PC-9 (cell line): ENCODE measurements at regions not wholly inside any gene's neighbourhood (a gene's known extent, or its start where the extent isn't known, plus 50 kb on each side); places are given as distances from the start of the nearest gene placed in this dataset.
A peak's percentile ranks its signal among the peaks of the same experiment; 100 is the strongest.

Source experiments
- BruUV-seq: library from RNA; stranded (reverse); fragments of 400-500 nt; replicated peaks from 2 replicates; lab custom pipeline; 2021; lab: Mats Ljungman, UMichigan
- CTCF ChIA-PET: fragments of 300-600 bp; sonication (Branson Sonifier 250); formaldehyde crosslinking; loops from one replicate; lab custom pipeline; 2022; ENCODE audit warnings: antibody characterized with exemption; lab: Charles Lee
- POLR2A ChIA-PET: fragments of 300-600 bp; sonication (Branson Sonifier 250); formaldehyde crosslinking; loops from one replicate; lab custom pipeline; 2022; ENCODE audit warnings: antibody characterized with exemption; ENCODE audit not compliant: unreplicated experiment; lab: Charles Lee
- DNase-seq, 2 experiments: peaks; one replicate each; pipeline versions ENCODE4 v3.0.0 to v3.0.0-alpha.2; 2015 to 2022; ENCODE audit warnings: mixed read lengths in 1 of 2
- H2AFZ ChIP-seq: fragments of 200-600 bp; sonication (generic); 2 replicates; pipeline ENCODE4 v1.8.1; 2017; ENCODE audit warnings: antibody characterized with exemption
- H3F3A ChIP-seq: fragments of 200-600 bp; sonication (generic); 2 replicates; pipeline ENCODE4 v1.8.1; 2017; ENCODE audit warnings: antibody characterized with exemption, mild to moderate bottlenecking, low read depth; ENCODE audit not compliant: insufficient read depth
- H3K27ac ChIP-seq: fragments of 200-600 bp; sonication (generic); 2 replicates; pipeline ENCODE4 v1.6.1; 2016; ENCODE audit warnings: mixed run types
- H3K27me3 ChIP-seq: fragments of 200-600 bp; sonication (generic); 2 replicates; pipeline ENCODE4 v1.6.1; 2016; ENCODE audit warnings: low read depth, mixed run types; ENCODE audit not compliant: insufficient read depth
- H3K36me3 ChIP-seq: fragments of 200-600 bp; sonication (generic); 2 replicates; pipeline ENCODE4 v1.6.1; 2016; ENCODE audit warnings: low read depth, mixed run types
- H3K4me1 ChIP-seq: fragments of 200-600 bp; sonication (generic); replicated peaks from 2 replicates; pipeline ENCODE4 v1.6.1; 2016; ENCODE audit warnings: mixed run types; ENCODE audit not compliant: insufficient read depth
- H3K4me2 ChIP-seq: fragments of 200-600 bp; sonication (generic); 2 replicates; pipeline ENCODE4 v1.6.1; 2017; ENCODE audit warnings: mixed run types
- H3K4me3 ChIP-seq: fragments of 200-600 bp; sonication (generic); 2 replicates; pipeline ENCODE4 v1.6.1; 2016; ENCODE audit warnings: mixed run types
- H3K79me2 ChIP-seq: fragments of 200-600 bp; sonication (generic); 2 replicates; pipeline ENCODE4 v1.6.1; 2017; ENCODE audit warnings: low read depth, mixed run types
- H3K9me2 ChIP-seq: fragments of 200-600 bp; sonication (generic); 2 replicates; pipeline ENCODE4 v1.8.1; 2017; ENCODE audit warnings: mild to moderate bottlenecking; ENCODE audit not compliant: insufficient read depth
- H3K9me3 ChIP-seq: fragments of 200-600 bp; sonication (generic); 2 replicates; pipeline ENCODE4 v1.8.1; 2016; ENCODE audit warnings: low read depth; ENCODE audit not compliant: insufficient read depth
- H4K20me1 ChIP-seq: fragments of 200-600 bp; sonication (generic); 2 replicates; pipeline ENCODE4 v1.8.1; 2017; ENCODE audit not compliant: insufficient read depth
- EZH2 ChIP-seq: fragments of 200-600 bp; sonication (generic); IDR thresholded peaks from 2 replicates; pipeline ENCODE4 v1.8.0; 2017; ENCODE audit warnings: antibody characterized with exemption, low read depth
- intact Hi-C: fragments of 100-400 bp; cut with micrococcal nuclease; formaldehyde crosslinking; loops from one replicate; pipeline ENCODE4 v1.10.0; 2022; ENCODE audit not compliant: unreplicated experiment
- TF ChIP-seq, protein P1 (sequence below): fragments of 200-600 bp; sonication (generic); conservative IDR thresholded peaks from 2 replicates; pipeline ENCODE4 v1.6.1; 2017; ENCODE audit warnings: mixed run types, antibody characterized with exemption, mild to moderate bottlenecking, moderate library complexity

GRCh38 chr10:20623546-20623945 lies 273.6 kb downstream of the NEBL start:
- Histone ChIP-seq H3F3A (no peaks in the 10 kb centered on the region), H3K4me3 (no peak overlapping the region), H3K36me3 (no peaks in the 10 kb centered on the region), H3K4me2 (no peak overlapping the region), H2AFZ (no peak overlapping the region), H3K27ac (no peak overlapping the region), H4K20me1 (no peaks in the 10 kb centered on the region), H3K9me3 (no peaks in the 10 kb centered on the region), H3K79me2 (no peaks in the 10 kb centered on the region), H3K9me2 (no peaks in the 10 kb centered on the region), H3K27me3 (peaks cover 5% of the 10 kb centered on the region; the same call in 1 of the 2 replicates), H3K4me1 (no peaks in the 10 kb centered on the region)
- intact Hi-C loops, result no loop called here
- no peak for DNase-seq
- ChIA-PET POLR2A (no interaction called here), CTCF (no interaction called here)
- BruUV-seq, result no TSS peak
- TF ChIP-seq EZH2, result no peak
- TF ChIP-seq, protein P1, sequence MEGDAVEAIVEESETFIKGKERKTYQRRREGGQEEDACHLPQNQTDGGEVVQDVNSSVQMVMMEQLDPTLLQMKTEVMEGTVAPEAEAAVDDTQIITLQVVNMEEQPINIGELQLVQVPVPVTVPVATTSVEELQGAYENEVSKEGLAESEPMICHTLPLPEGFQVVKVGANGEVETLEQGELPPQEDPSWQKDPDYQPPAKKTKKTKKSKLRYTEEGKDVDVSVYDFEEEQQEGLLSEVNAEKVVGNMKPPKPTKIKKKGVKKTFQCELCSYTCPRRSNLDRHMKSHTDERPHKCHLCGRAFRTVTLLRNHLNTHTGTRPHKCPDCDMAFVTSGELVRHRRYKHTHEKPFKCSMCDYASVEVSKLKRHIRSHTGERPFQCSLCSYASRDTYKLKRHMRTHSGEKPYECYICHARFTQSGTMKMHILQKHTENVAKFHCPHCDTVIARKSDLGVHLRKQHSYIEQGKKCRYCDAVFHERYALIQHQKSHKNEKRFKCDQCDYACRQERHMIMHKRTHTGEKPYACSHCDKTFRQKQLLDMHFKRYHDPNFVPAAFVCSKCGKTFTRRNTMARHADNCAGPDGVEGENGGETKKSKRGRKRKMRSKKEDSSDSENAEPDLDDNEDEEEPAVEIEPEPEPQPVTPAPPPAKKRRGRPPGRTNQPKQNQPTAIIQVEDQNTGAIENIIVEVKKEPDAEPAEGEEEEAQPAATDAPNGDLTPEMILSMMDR, result no peak

- TF ChIP-seq EZH2, result no peak
- H3K36me3 ChIP-seq, result no peaks in the 10 kb centered on the region
- no peaks in the 10 kb centered on the region for H3F3A ChIP-seq
- H3K4me1 ChIP-seq, result no peaks in the 10 kb centered on the region
- no peaks in the 10 kb centered on the region for H4K20me1 ChIP-seq
- no peak overlapping the region for H2AFZ ChIP-seq
- no peak overlapping the region for H3K4me2 ChIP-seq
- H3K9me3 ChIP-seq, result no peaks in the 10 kb centered on the region
- H3K27ac ChIP-seq, result no peak overlapping the region
- no peaks in the 10 kb centered on the region for H3K79me2 ChIP-seq
- ChIA-PET POLR2A (no interaction called here), CTCF (no interaction called here)
- peaks cover 6% of the 10 kb centered on the region; the same call in 1 of the 2 replicates for H3K27me3 ChIP-seq
- H3K9me2 ChIP-seq, result no peaks in the 10 kb centered on the region
- DNase-seq, result peak in 1 of 2 experiments; percentile 80
- BruUV-seq, result no TSS peak
- intact Hi-C loops, result no loop called here
- no peak overlapping the region for H3K4me3 ChIP-seq
Observed at GRCh38 chr10:20622531-20623211, 274.4 kb downstream of the NEBL start.

DNA sequence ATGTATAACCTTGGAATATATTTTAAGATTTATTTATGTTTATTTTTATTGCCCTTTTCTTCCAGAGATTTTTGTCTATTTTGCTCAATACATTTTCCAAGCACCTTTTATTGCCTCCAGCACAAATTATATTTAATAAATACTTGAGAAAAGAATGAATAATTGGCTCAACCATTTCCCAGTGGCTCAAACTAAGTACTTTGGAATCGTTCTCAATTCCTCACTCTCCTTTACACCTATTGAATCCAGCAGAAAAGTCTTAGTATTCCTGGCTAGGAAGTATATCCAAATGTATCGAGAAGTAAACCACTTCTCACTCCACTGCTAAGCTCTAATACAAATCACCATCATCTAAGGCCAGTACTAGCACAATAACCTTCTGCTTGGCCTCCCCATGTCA lies 276.1 kb downstream of the NEBL start:
- intact Hi-C loops, result no loop called here
- H2AFZ ChIP-seq, result no peak overlapping the region
- H3K79me2 ChIP-seq, result no peaks in the 10 kb centered on the region
- POLR2A ChIA-PET, result no interaction called here
- H3K9me2 ChIP-seq, result no peaks in the 10 kb centered on the region
- H3K9me3 ChIP-seq, result no peaks in the 10 kb centered on the region
- no peak overlapping the region for H3K4me2 ChIP-seq
- no peaks in the 10 kb centered on the region for H4K20me1 ChIP-seq
- H3K4me3 ChIP-seq, result no peak overlapping the region
- H3K27me3 ChIP-seq, result peaks cover 11% of the 10 kb centered on the region; the same call in 1 of the 2 replicates
- no peaks in the 10 kb centered on the region for H3K4me1 ChIP-seq
- TF ChIP-seq, protein P1, result no peak
- CTCF ChIA-PET, result no interaction called here
- H3F3A ChIP-seq, result no peaks in the 10 kb centered on the region
- no TSS peak for BruUV-seq
- no peaks in the 10 kb centered on the region for H3K36me3 ChIP-seq
- H3K27ac ChIP-seq, result no peak overlapping the region
- DNase-seq, result no peak
